ENCODE measurements at regions not wholly inside any gene's neighbourhood (a gene's known extent, or its start where the extent isn't known, plus 50 kb on each side); places are given as distances from the start of the nearest gene placed in this dataset.

GRCh38 chr22:47804281-47804680, 1041.8 kb downstream of the TBC1D22A start:
- no peak for TF ChIP-seq OSR1 (CRISPR knock-in tag; IDR thresholded peaks at IDR 0.05)
- TF ChIP-seq TSHZ2 (CRISPR knock-in tag; IDR thresholded peaks at IDR 0.05), result no peak
- no peak for TF ChIP-seq CSRNP3 (CRISPR knock-in tag; IDR thresholded peaks at IDR 0.05)
- no peak for TF ChIP-seq ZC3H10 (CRISPR knock-in tag; IDR thresholded peaks at IDR 0.05)
- no peak for TF ChIP-seq ZNF8 (CRISPR knock-in tag; IDR thresholded peaks at IDR 0.05)
- no peak for TF ChIP-seq ARNTL (CRISPR knock-in tag; IDR thresholded peaks at IDR 0.05; ENCODE audit: borderline replicate concordance, low read depth)
- TF ChIP-seq TCF4 (CRISPR knock-in tag; IDR thresholded peaks at IDR 0.05; ENCODE audit: borderline replicate concordance), result no peak
- no peak for TF ChIP-seq TOX (CRISPR knock-in tag; IDR thresholded peaks at IDR 0.05; ENCODE audit: borderline replicate concordance)

Data from SK-N-SH treated with all-trans-retinoic acid at 6 μM for 48 hours (cell line).